ENCODE measurements at regions not wholly inside any gene's neighbourhood (a gene's known extent, or its start where the extent isn't known, plus 50 kb on each side); places are given as distances from the start of the nearest gene placed in this dataset.

DNA sequence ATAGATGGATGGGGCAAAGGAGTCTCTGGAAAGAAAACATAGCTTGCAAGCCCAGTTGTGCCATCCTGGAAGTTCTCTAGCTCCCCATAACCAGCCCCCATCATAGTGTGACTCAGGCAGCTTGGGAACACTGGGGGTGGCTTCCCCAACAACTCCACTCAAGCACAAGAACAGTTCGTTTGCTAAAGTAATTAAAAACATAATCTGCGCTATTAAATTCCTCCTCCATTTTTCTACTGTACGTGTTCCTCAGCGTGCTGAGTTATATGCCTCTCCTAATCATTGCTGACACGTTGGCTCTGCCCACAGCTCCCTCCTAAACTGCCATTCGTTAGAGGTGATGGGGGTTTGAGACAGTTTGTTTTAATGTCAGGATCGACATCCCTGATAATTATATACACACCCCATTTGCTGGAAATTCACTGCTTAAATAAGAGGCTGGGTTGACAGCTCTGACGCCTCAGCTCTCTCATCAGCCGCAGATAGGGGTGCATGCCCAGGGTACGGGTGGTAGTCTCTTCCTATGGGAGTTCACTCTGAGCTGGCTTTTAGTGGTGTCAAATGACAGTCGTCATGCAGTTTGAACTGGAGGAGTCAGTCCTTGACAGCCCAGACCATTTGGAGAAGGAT, 59.5 kb upstream of the SEZ6L start:
- TF ChIP-seq POLR2A (conservative IDR thresholded peaks at IDR 0.05), result no peak
- TF ChIP-seq, protein P1, sequence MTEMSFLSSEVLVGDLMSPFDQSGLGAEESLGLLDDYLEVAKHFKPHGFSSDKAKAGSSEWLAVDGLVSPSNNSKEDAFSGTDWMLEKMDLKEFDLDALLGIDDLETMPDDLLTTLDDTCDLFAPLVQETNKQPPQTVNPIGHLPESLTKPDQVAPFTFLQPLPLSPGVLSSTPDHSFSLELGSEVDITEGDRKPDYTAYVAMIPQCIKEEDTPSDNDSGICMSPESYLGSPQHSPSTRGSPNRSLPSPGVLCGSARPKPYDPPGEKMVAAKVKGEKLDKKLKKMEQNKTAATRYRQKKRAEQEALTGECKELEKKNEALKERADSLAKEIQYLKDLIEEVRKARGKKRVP (CRISPR knock-in tag; IDR thresholded peaks at IDR 0.05), result no peak
- TF ChIP-seq CTCF (IDR thresholded peaks at IDR 0.05 in 2 of 3, conservative IDR thresholded peaks at IDR 0.05 in 1 of 3; ENCODE audit: insufficient read depth in 2 of 3, low read depth in 1 of 3, low read length in 3 of 3), result no peak
- no peak for TF ChIP-seq TAF1 (IDR thresholded peaks at IDR 0.05; ENCODE audit: control insufficient read depth, extremely low read depth, insufficient read depth, low read length, severe bottlenecking)
- no peak for TF ChIP-seq RFX5 (IDR thresholded peaks at IDR 0.05; ENCODE audit: low read depth, low read length)
- TF ChIP-seq TEAD1 (CRISPR knock-in tag; IDR thresholded peaks at IDR 0.05), result no peak
- TF ChIP-seq KDM4B (IDR thresholded peaks at IDR 0.05; ENCODE audit: borderline replicate concordance in 2 of 2, low read depth in 1 of 2), result no peak
- no peak for TF ChIP-seq JUN (IDR thresholded peaks at IDR 0.05; ENCODE audit: borderline replicate concordance, low read depth, low read length)
- TF ChIP-seq JUN (CRISPR knock-in tag; IDR thresholded peaks at IDR 0.05; ENCODE audit: borderline replicate concordance), result no peak
- no peak for TF ChIP-seq KDM2B (CRISPR knock-in tag; IDR thresholded peaks at IDR 0.05)
- no peak for TF ChIP-seq GTF2A2 (tag; IDR thresholded peaks at IDR 0.05)
- TF ChIP-seq ZBTB1 (CRISPR knock-in tag; IDR thresholded peaks at IDR 0.05; ENCODE audit: borderline replicate concordance, low read depth), result no peak
- TF ChIP-seq CHCHD3 (CRISPR knock-in tag; IDR thresholded peaks at IDR 0.05), result no peak
